NCI-H748 (cell line): ENCODE measurements at regions not wholly inside any gene's neighbourhood (a gene's known extent, or its start where the extent isn't known, plus 50 kb on each side); places are given as distances from the start of the nearest gene placed in this dataset.
A peak's percentile ranks its signal among the peaks of the same experiment; 100 is the strongest.

Experiments
- DNase-seq: peaks from one replicate; lab custom pipeline; 2025; ENCODE audit not compliant: unreplicated experiment; lab: John Stamatoyannopoulos, UW

DNA sequence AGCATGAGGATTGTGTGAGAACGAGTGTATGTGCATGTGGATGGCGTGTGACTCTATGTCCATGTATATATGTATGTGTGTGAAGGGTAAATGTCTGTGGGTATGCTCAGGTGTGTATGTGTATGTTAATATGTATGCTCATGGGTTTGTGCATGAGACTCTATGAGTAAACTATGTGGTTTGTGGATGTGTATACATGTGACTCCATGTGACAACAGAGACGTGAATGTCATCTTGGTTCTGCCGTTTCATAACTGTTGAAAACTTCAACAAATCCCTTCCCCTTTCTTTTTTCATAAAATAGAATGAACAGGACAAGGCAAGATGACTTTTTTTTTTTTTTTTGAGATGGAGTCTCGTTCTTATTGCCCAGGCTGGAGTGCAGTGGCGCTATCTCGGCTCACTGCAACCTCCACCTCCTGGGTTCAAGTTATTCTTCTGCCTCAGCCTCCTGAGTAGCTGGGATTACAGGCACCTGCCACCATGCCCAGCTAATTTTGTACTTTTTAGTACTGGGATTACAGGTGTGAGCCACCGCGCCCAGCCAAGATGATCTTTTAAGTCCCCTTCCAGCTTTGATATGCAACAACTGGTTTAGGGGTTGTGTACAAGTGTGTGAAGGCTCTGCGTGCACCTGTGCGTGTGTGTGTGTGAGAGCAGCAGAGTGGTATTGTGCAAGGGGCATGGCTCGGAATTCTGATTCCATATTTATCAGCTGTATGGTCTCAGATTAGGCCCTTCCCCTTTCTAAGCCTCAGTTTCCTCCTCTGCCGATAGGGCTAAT is 106.3 kb downstream of the EBNA1BP2 start:
- DNase-seq: no peak

GRCh38 chr1:43065191-43065590 is 106.5 kb upstream of the SLC2A1 start:
- no peak for DNase-seq

GRCh38 chr1:43063394-43064219 is 104.9 kb upstream of the SLC2A1 start:
- DNase-seq: no peak

GRCh38 chr1:43062527-43063095 is 103.9 kb upstream of the SLC2A1 start:
- DNase-seq: no peak

GRCh38 chr1:43061757-43062156 is 103.1 kb upstream of the SLC2A1 start:
- DNase-seq: no peak

DNA sequence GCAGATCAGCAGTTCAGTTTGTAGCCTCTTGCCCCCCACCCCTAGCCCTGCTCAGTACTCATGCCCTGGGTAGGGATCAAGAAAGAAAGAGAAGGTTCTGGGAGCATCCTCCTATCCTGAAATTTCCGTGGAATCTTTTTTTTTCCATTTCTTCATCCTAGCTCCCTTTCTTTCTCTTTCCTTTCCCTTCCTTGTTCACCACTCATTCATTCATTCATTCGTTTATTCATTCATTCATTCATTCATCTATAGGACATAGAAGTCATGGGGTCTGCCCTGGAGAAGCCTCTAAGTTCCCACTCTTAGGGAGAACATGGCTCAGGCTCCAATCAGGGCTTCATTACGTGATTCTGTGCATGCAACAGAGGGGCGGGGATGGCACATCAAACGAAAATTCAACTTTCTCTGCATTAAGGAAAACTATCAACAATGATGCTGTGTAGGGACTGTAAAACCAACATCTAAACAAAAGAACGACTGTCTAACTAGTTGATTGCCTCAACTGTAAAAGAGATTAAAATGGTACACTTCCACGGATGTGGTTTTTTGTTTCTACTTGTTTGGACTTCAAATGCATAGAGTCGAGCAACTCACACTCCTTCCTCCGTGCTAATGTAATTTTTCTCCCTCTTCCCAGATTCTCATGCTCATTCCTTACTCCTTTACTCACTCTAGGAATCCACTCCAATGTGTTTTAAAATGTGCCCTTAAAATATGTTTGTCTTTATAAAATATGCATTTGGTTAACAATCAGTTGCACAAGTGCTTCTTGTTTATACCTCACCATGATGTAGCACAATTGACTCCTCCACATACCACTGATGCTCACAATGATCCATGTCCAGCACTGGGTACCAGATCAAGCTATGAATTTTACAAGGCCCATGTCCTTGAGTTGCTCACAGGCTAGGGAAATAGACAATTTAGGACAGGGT is 101.2 kb upstream of the SLC2A1 start:
- no peak for DNase-seq

DNA sequence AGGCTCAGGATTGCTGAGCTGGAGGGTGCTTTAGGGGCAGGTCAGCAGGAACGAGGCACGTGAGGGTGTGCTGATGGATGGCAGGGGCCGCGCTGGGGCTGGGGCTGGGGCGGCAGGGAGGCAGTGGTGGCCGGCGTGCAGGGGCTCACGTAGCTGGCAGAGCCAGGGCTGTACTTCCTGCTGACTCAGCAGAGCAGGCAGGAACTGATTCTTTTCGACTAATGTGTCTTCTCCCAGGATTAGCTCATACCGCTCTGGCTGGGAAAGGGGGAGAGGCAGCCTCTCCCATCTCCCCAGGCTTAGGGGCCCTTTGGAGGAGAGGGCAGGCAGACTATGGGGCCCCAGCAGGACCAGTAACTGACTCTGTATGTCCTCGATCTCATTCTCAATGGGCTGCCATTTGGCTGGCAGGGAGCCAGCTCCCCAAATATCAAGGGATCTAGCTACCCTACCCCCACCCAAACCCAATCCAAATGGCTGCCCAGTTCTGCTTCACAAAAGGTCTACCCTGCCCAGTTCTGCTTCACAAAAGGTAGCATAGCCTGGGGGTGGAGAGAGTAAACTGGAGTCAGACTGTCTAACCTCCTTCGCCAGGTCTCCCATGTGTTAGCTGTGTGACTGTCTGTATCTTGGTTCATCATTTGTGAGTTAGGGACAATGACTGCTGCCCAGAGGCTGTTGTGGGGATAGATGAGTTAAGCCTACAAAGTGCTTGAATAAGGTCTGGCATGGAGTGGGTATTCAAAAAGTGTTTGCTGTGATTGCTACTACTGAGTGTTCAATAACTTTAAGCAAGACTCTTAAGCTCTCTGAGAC is 100.1 kb upstream of the SLC2A1 start:
- DNase-seq: peak; percentile 66

- no peak for DNase-seq
These were observed 99.4 kb upstream of the SLC2A1 start for GRCh38 chr1:43058056-43058455.

- DNase-seq: no peak
These were observed 98.9 kb upstream of the SLC2A1 start for GRCh38 chr1:43057567-43057966.

GRCh38 chr1:43056981-43057391 is 98.3 kb upstream of the SLC2A1 start:
- DNase-seq: no peak

DNA sequence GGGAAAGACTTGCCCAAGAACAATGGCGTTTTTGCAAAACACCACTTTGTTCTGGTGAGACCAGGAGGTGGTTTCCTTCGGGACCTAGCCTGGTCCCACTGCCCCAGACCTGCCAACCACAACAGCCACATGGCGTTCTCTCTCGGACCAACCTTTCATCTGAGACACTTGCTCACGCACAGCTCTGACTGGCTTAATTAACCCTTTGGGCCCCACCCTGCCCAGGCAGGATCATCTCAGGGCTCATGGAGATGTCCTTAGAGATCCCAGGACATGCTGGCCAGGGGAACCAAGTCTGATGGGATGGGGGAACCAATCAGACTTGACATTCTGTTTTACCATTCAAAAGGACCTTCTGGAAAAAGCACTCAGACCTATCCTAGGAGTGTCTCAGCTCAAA is 97.8 kb upstream of the SLC2A1 start:
- no peak for DNase-seq

DNA sequence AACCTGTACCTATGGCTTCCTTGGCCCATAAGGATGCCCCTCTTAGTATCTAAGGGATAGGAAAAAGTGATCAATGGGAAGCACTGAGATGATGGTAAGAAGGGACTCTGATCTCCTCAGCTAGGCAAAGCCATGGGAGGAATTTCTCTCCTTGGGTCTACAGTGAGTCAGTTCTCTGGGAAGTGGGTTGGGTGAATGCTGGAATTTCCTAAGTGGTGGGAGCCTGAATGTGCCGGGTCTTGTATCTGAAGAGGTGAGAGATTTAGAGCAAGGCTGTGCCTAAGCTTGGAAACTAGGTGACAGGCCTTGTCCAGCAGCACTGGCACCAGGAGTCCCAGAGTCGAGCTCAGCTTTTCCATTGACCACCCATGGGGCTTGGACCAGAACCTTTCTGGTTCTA is 96.3 kb upstream of the SLC2A1 start:
- no peak for DNase-seq

DNA sequence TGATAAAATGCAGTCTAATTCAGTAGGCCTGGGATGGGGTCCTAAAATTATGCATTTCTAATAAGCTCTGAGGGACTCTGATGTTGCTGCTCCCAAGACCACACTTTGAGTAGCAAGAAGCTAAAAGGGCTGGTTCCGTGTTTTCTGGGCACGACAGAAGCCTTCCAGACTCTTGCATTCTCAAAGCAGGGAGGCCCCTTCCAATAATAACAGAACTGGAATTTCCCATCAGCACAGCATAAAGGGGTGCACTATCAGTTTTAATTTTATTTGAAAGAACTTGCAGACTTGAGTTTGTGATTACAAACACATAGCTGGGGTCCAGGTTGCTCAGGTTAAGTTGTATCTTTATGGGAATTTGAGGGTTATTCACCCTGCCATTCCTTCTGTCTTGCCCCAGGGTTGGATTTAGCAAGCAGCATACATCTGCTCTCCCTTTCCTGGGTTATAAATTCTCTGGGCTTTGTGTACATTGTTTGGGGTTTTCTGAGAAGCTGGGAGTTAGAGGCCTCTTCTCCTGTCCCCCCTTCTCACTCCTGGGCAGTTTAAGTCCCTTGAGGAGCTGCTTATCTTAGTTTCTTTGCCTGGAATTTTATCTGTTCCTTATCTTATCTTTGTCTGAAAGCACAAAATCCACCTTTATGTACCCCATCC is 94.2 kb upstream of the SLC2A1 start:
- DNase-seq: no peak

GRCh38 chr1:43052322-43052721 is 93.7 kb upstream of the SLC2A1 start:
- DNase-seq: no peak

- no peak for DNase-seq
These were observed 90.8 kb upstream of the SLC2A1 start for GRCh38 chr1:43049481-43049880.

- DNase-seq: no peak
These were observed 89.9 kb upstream of the SLC2A1 start for GRCh38 chr1:43048601-43049011.

DNA sequence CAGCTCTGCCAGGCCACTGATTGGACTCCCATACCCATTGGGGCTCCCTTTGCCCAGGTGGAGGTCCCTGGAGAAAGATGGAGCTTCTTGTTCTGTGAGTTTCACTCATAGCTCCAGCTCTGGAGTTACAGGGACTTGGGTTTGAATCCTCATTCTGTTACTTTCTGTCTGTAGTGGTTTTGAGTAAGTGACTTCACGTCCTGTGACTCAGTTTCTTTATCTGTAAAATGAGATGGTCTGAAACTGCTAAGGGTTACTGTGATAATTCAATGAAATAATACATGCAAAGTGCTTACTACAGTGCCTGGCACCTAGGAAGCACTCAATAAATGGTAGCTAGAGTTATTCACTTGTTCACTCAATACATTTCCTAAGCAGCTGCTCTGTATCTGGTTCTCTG is 88.5 kb upstream of the SLC2A1 start:
- no peak for DNase-seq

- no peak for DNase-seq
These were observed 86.1 kb upstream of the SLC2A1 start for GRCh38 chr1:43044572-43045361.

DNA sequence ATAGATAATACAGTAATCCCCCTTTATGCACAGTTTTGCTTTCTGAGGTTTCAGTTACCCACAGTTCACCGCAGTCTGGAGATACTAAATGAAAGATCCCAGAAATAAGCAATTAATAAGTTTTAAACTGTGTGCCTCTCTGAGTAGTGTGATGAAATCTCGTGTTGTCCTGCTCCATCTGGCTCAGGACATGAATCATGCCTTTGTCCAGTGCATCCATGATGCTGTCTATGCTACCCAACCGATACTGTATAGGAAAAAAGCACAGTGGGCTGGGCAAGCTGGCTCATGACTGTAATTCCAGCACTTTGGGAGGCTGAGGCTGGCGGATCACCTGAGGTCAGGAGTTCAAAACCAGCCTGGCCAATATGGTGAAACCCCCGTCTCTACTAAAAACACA is 85.0 kb upstream of the SLC2A1 start:
- DNase-seq: no peak
